ENCODE measurements at regions not wholly inside any gene's neighbourhood (a gene's known extent, or its start where the extent isn't known, plus 50 kb on each side); places are given as distances from the start of the nearest gene placed in this dataset.

- DNase-seq, result no peak
Observed at GRCh38 chr11:112880495-112880894, 80.7 kb upstream of the NCAM1 start.

- DNase-seq, result peak; percentile 58
Observed at GRCh38 chr11:112881461-112881860, 79.8 kb upstream of the NCAM1 start.

- DNase-seq, result no peak
Observed at GRCh38 chr11:112882494-112883381, 78.5 kb upstream of the NCAM1 start.

- no peak for DNase-seq
Observed at GRCh38 chr11:112884012-112884767, 77.0 kb upstream of the NCAM1 start.

- DNase-seq, result no peak
Observed at GRCh38 chr11:112885744-112886433, 75.3 kb upstream of the NCAM1 start.

- DNase-seq, result no peak
Observed at GRCh38 chr11:112886434-112887370, 74.5 kb upstream of the NCAM1 start.

GRCh38 chr11:112889446-112889845 is 71.8 kb upstream of the NCAM1 start:
- no peak for DNase-seq

GRCh38 chr11:112899235-112900006 is 61.8 kb upstream of the NCAM1 start:
- DNase-seq, result no peak

GRCh38 chr11:112901924-112902323 is 59.3 kb upstream of the NCAM1 start:
- DNase-seq, result no peak

GRCh38 chr11:112902361-112903011 is 58.7 kb upstream of the NCAM1 start:
- DNase-seq, result no peak

- DNase-seq, result no peak
Observed at GRCh38 chr11:112903340-112903739, 57.9 kb upstream of the NCAM1 start.

GRCh38 chr11:112911124-112911523 is 50.1 kb upstream of the NCAM1 start:
- DNase-seq, result no peak
